ENCODE measurements at regions not wholly inside any gene's neighbourhood (a gene's known extent, or its start where the extent isn't known, plus 50 kb on each side); places are given as distances from the start of the nearest gene placed in this dataset.

DNA sequence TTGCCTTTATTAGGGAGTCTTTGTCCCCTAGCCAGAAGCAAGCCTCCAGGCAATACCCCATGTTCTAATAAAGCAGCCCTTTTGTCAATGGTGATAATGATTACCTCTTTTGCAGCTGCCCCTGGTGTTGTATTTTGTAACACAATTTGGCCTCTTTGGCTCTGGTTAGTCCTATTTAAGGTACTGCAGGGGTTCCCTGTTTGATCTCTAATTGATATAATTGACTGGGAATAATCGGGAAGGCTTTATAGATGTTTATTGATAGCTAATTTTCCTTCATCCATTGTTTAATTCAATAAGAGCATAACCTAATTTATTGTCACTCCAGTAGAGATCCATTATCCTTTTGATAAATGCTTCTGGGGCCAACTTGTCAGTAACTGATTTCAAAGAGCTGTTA is 537.2 kb downstream of the PKHD1 start:
- no peak overlapping the region for H2AFZ ChIP-seq (replicated peaks)

DNA sequence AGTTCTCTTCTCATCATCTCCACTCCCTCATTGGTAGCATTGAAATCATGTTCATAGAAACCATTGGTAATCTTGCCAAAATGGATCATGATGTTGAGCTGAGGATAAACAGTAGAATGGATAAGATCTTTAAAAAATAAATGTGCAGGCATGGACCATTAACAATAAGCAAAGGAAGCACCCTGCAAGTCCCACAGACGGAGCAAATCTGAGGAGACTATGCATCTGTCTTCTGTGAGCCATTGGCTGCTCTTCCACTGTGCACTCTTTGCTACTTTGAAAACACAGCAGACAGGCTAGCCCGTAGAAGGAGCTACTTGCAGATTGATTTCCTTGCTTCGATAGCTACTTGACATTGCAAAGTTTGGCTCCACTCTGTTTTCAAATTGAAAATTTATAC is 535.0 kb downstream of the PKHD1 start:
- H3K27me3 Mint-ChIP-seq (ENCODE audit: insufficient read depth, low read depth) = peaks cover 4% of the 10 kb centered on the region
- H3K36me3 Mint-ChIP-seq = no peaks in the 10 kb centered on the region
- Histone ChIP-seq H3K27me3 (no peaks in the 10 kb centered on the region), H3K9me3 (ENCODE audit: low read depth) (no peaks in the 10 kb centered on the region), H3F3A (ENCODE audit: low read depth) (peaks cover 7% of the 10 kb centered on the region), H4K20me1 (ENCODE audit: low read depth) (no peaks in the 10 kb centered on the region), H2AFZ (replicated peaks) (peak overlapping the region; percentile 3), H3K36me3 (no peaks in the 10 kb centered on the region), H3K4me1 (peaks cover 41% of the 10 kb centered on the region), H3K27ac (no peak overlapping the region), H3K4me2 (no peak overlapping the region), H3K79me2 (ENCODE audit: low read depth) (no peaks in the 10 kb centered on the region), H3K9ac (no peak overlapping the region), H3K4me3 (no peak overlapping the region)
- no peak overlapping the region for H3K27ac Mint-ChIP-seq
- TF ChIP-seq EZH2phosphoT487 (IDR thresholded peaks at IDR 0.05) (no peak), EZH2 (IDR thresholded peaks at IDR 0.05) (no peak)
- TF ChIP-seq, protein P1, sequence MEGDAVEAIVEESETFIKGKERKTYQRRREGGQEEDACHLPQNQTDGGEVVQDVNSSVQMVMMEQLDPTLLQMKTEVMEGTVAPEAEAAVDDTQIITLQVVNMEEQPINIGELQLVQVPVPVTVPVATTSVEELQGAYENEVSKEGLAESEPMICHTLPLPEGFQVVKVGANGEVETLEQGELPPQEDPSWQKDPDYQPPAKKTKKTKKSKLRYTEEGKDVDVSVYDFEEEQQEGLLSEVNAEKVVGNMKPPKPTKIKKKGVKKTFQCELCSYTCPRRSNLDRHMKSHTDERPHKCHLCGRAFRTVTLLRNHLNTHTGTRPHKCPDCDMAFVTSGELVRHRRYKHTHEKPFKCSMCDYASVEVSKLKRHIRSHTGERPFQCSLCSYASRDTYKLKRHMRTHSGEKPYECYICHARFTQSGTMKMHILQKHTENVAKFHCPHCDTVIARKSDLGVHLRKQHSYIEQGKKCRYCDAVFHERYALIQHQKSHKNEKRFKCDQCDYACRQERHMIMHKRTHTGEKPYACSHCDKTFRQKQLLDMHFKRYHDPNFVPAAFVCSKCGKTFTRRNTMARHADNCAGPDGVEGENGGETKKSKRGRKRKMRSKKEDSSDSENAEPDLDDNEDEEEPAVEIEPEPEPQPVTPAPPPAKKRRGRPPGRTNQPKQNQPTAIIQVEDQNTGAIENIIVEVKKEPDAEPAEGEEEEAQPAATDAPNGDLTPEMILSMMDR (IDR thresholded peaks at IDR 0.05) = no peak
- H3K4me1 Mint-ChIP-seq = peaks cover 25% of the 10 kb centered on the region
- H3K4me3 Mint-ChIP-seq = no peak overlapping the region
- no peak for DNase-seq (ENCODE audit: low spot score)
- H3K9me3 Mint-ChIP-seq = no peaks in the 10 kb centered on the region

More for the DNA sequence above, 537.2 kb downstream of the PKHD1 start:
- no peaks in the 10 kb centered on the region for H3K27me3 ChIP-seq
- H3K4me3 ChIP-seq = no peak overlapping the region
- TF ChIP-seq, protein P1 (IDR thresholded peaks at IDR 0.05) = no peak
- peak; percentile 68 for TF ChIP-seq EZH2phosphoT487 (IDR thresholded peaks at IDR 0.05)
- peak; percentile 44 for DNase-seq (ENCODE audit: low spot score)
- no peaks in the 10 kb centered on the region for H3K79me2 ChIP-seq (ENCODE audit: low read depth)
- peaks cover 25% of the 10 kb centered on the region for H3K4me1 Mint-ChIP-seq
- H3K27ac Mint-ChIP-seq = no peak overlapping the region
- no peaks in the 10 kb centered on the region for H3K9me3 Mint-ChIP-seq
- H3K36me3 Mint-ChIP-seq = no peaks in the 10 kb centered on the region
- no peaks in the 10 kb centered on the region for H3K9me3 ChIP-seq (ENCODE audit: low read depth)
- no peaks in the 10 kb centered on the region for H3K36me3 ChIP-seq
- peak overlapping the region; percentile 23 for H3K27ac ChIP-seq
- no peaks in the 10 kb centered on the region for H4K20me1 ChIP-seq (ENCODE audit: low read depth)
- H3K4me3 Mint-ChIP-seq = no peak overlapping the region
- H3K4me2 ChIP-seq = peak overlapping the region; percentile 58
- H3F3A ChIP-seq (ENCODE audit: low read depth) = peaks cover 7% of the 10 kb centered on the region
- H3K4me1 ChIP-seq = peaks cover 41% of the 10 kb centered on the region
- no peak overlapping the region for H3K9ac ChIP-seq
- H3K27me3 Mint-ChIP-seq (ENCODE audit: insufficient read depth, low read depth) = peaks cover 4% of the 10 kb centered on the region

DNA sequence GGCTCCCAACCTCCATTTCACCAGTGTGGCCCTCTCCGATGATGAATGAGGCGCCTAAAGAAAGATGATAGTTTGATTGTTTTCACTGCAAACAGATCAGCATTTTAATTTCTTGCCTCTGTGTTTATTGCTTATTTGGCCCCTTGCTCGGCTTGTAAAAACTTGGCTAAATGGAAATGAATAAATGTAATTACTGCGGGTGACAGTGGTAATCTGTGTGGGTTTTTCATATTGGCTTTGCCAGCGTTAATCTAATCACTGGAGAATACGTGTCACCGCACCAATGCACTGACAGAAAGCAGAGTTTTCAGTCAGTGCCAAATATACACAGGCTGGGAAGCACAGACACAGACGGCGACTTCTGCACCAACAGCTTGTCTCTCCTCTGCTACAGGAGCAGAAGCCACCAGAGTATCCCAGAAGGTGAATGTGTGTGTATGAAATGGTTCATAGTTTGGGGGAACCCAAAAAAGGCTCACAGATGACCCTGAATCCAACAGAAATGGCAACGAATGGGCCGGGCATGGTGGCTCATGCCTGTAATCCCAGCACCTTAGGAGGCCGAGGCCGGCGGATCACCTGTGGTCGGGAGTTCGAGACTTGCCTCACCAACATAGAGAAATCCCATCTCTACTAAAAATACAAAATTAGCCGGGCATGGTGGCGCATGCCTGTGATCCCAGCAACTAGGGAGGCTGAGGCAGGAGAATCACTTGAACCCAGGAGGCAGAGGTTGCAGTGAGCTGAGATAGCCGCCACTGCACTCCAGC is 534.0 kb downstream of the PKHD1 start:
- Histone ChIP-seq H4K20me1 (ENCODE audit: low read depth) (no peaks in the 10 kb centered on the region), H3K27me3 (no peaks in the 10 kb centered on the region), H3K27ac (no peak overlapping the region), H2AFZ (replicated peaks) (no peak overlapping the region), H3K4me2 (no peak overlapping the region), H3K9ac (no peak overlapping the region), H3K4me1 (peaks cover 41% of the 10 kb centered on the region), H3K36me3 (no peaks in the 10 kb centered on the region), H3F3A (ENCODE audit: low read depth) (peaks cover 7% of the 10 kb centered on the region), H3K79me2 (ENCODE audit: low read depth) (no peaks in the 10 kb centered on the region), H3K9me3 (ENCODE audit: low read depth) (no peaks in the 10 kb centered on the region), H3K4me3 (no peak overlapping the region)
- DNase-seq (ENCODE audit: low spot score) = no peak
- Mint-ChIP-seq H3K36me3 (no peaks in the 10 kb centered on the region), H3K4me1 (peaks cover 25% of the 10 kb centered on the region), H3K27ac (no peak overlapping the region), H3K4me3 (no peak overlapping the region), H3K27me3 (ENCODE audit: insufficient read depth, low read depth) (peaks cover 2% of the 10 kb centered on the region), H3K9me3 (no peaks in the 10 kb centered on the region)
- TF ChIP-seq EZH2phosphoT487 (IDR thresholded peaks at IDR 0.05) = no peak
- TF ChIP-seq, protein P1 (IDR thresholded peaks at IDR 0.05) = no peak
- no peak for TF ChIP-seq EZH2 (IDR thresholded peaks at IDR 0.05)
